T-helper 17 cell (primary cell): ENCODE measurements at regions not wholly inside any gene's neighbourhood (a gene's known extent, or its start where the extent isn't known, plus 50 kb on each side); places are given as distances from the start of the nearest gene placed in this dataset.

Experiments
- ATAC-seq: fragments of 150-1000 bp; cut with Tn5 transposase; 2 replicates; pipeline ENCODE4 v1.10.0; 2021; ENCODE audit warnings: mild to moderate bottlenecking, moderate library complexity
- DNase-seq, 3 donors: peaks; one replicate each; pipeline versions ENCODE4 v3.0.0 to v3.0.0-alpha.2; 2020 to 2021
- H3K9me3 ChIP-seq: one replicate; pipeline ENCODE4 v1.7.0; 2013; ENCODE audit warnings: low read length, mild to moderate bottlenecking; ENCODE audit not compliant: control insufficient read depth, poor library complexity, severe bottlenecking
- H3K27ac Mint-ChIP-seq: one replicate; pipeline ENCODE4 v1.8.0; 2022; ENCODE audit warnings: mild to moderate bottlenecking, moderate library complexity, mixed read lengths
- H3K27me3 Mint-ChIP-seq: one replicate; pipeline ENCODE4 v1.8.0; 2022; ENCODE audit warnings: mixed read lengths
- H3K36me3 Mint-ChIP-seq: one replicate; pipeline ENCODE4 v1.8.0; 2022; ENCODE audit warnings: low read depth, mixed read lengths
- H3K4me1 Mint-ChIP-seq: one replicate; pipeline ENCODE4 v1.8.0; 2022; ENCODE audit warnings: mild to moderate bottlenecking, mixed read lengths
- H3K4me3 Mint-ChIP-seq: one replicate; pipeline ENCODE4 v1.8.0; 2022; ENCODE audit warnings: mild to moderate bottlenecking, moderate library complexity, mixed read lengths

- DNase-seq (no peak), ATAC-seq (no peak)
- no peaks in the 10 kb centered on the region for H3K4me1 Mint-ChIP-seq
- H3K27ac Mint-ChIP-seq, result no peak overlapping the region
- no peaks in the 10 kb centered on the region for H3K36me3 Mint-ChIP-seq
- H3K4me3 Mint-ChIP-seq, result no peak overlapping the region
- H3K9me3 ChIP-seq, result no peaks in the 10 kb centered on the region
- H3K27me3 Mint-ChIP-seq, result peaks cover 5% of the 10 kb centered on the region
These were observed 535.0 kb downstream of the AJAP1 start for GRCh38 chr1:5189384-5189783.

- H3K4me1 Mint-ChIP-seq, result no peaks in the 10 kb centered on the region
- DNase-seq (no peak), ATAC-seq (no peak)
- H3K27ac Mint-ChIP-seq, result no peak overlapping the region
- H3K27me3 Mint-ChIP-seq, result peaks cover 34% of the 10 kb centered on the region
- H3K9me3 ChIP-seq, result no peaks in the 10 kb centered on the region
- peaks cover 2% of the 10 kb centered on the region for H3K36me3 Mint-ChIP-seq
- no peak overlapping the region for H3K4me3 Mint-ChIP-seq
These were observed 511.4 kb downstream of the AJAP1 start for GRCh38 chr1:5165762-5166161.

GRCh38 chr1:5164158-5164557 is 509.7 kb downstream of the AJAP1 start:
- Mint-ChIP-seq H3K27me3 (peaks cover 34% of the 10 kb centered on the region), H3K4me3 (no peak overlapping the region), H3K4me1 (no peaks in the 10 kb centered on the region), H3K27ac (no peak overlapping the region), H3K36me3 (peaks cover 2% of the 10 kb centered on the region)
- DNase-seq, result no peak
- H3K9me3 ChIP-seq, result no peaks in the 10 kb centered on the region
- ATAC-seq, result no peak

GRCh38 chr1:5161372-5161771 is 507.0 kb downstream of the AJAP1 start:
- Mint-ChIP-seq H3K4me3 (no peak overlapping the region), H3K27me3 (peaks cover 27% of the 10 kb centered on the region), H3K27ac (no peak overlapping the region)

GRCh38 chr1:5157175-5157574 is 502.8 kb downstream of the AJAP1 start:
- Mint-ChIP-seq H3K36me3 (no peaks in the 10 kb centered on the region), H3K27me3 (peaks cover 4% of the 10 kb centered on the region), H3K27ac (no peak overlapping the region), H3K4me3 (no peak overlapping the region), H3K4me1 (no peaks in the 10 kb centered on the region)
- no peak for DNase-seq
- ATAC-seq, result no peak
- no peaks in the 10 kb centered on the region for H3K9me3 ChIP-seq

More at GRCh38 chr1:5161372-5161771, 507.0 kb downstream of the AJAP1 start:
- H3K36me3 Mint-ChIP-seq, result peaks cover 2% of the 10 kb centered on the region
- DNase-seq, result no peak
- H3K4me1 Mint-ChIP-seq, result no peaks in the 10 kb centered on the region
- no peaks in the 10 kb centered on the region for H3K9me3 ChIP-seq
- ATAC-seq, result no peak

- peaks cover 4% of the 10 kb centered on the region for H3K27me3 Mint-ChIP-seq
- DNase-seq (no peak), ATAC-seq (no peak)
- no peaks in the 10 kb centered on the region for H3K36me3 Mint-ChIP-seq
- no peaks in the 10 kb centered on the region for H3K9me3 ChIP-seq
- no peak overlapping the region for H3K27ac Mint-ChIP-seq
- H3K4me1 Mint-ChIP-seq, result no peaks in the 10 kb centered on the region
- H3K4me3 Mint-ChIP-seq, result no peak overlapping the region
These were observed 502.2 kb downstream of the AJAP1 start for GRCh38 chr1:5156416-5157120.

- no peak overlapping the region for H3K27ac Mint-ChIP-seq
- H3K27me3 Mint-ChIP-seq, result peaks cover 19% of the 10 kb centered on the region
- H3K36me3 Mint-ChIP-seq, result no peaks in the 10 kb centered on the region
- ATAC-seq (no peak), DNase-seq (no peak)
- H3K4me3 Mint-ChIP-seq, result no peak overlapping the region
- H3K4me1 Mint-ChIP-seq, result no peaks in the 10 kb centered on the region
- no peaks in the 10 kb centered on the region for H3K9me3 ChIP-seq
These were observed 497.1 kb downstream of the AJAP1 start for GRCh38 chr1:5151511-5151910.

GRCh38 chr1:5150191-5150590 is 495.8 kb downstream of the AJAP1 start:
- no peaks in the 10 kb centered on the region for H3K36me3 Mint-ChIP-seq
- no peak overlapping the region for H3K4me3 Mint-ChIP-seq
- H3K27me3 Mint-ChIP-seq, result peaks cover 29% of the 10 kb centered on the region
- H3K27ac Mint-ChIP-seq, result no peak overlapping the region
- ATAC-seq (no peak), DNase-seq (no peak)
- no peaks in the 10 kb centered on the region for H3K9me3 ChIP-seq
- no peaks in the 10 kb centered on the region for H3K4me1 Mint-ChIP-seq

- H3K36me3 Mint-ChIP-seq, result no peaks in the 10 kb centered on the region
- DNase-seq (no peak), ATAC-seq (no peak)
- H3K9me3 ChIP-seq, result no peaks in the 10 kb centered on the region
- no peak overlapping the region for H3K4me3 Mint-ChIP-seq
- peaks cover 44% of the 10 kb centered on the region for H3K27me3 Mint-ChIP-seq
- H3K27ac Mint-ChIP-seq, result no peak overlapping the region
- H3K4me1 Mint-ChIP-seq, result no peaks in the 10 kb centered on the region
These were observed 493.4 kb downstream of the AJAP1 start for GRCh38 chr1:5147806-5148205.

GRCh38 chr1:5142389-5142788 is 488.0 kb downstream of the AJAP1 start:
- no peak for ATAC-seq
- no peak for DNase-seq
- H3K27ac Mint-ChIP-seq, result no peak overlapping the region

GRCh38 chr1:5141750-5142149 is 487.3 kb downstream of the AJAP1 start:
- H3K27ac Mint-ChIP-seq, result no peak overlapping the region
- H3K27me3 Mint-ChIP-seq, result peaks cover 33% of the 10 kb centered on the region
- no peaks in the 10 kb centered on the region for H3K4me1 Mint-ChIP-seq
- H3K4me3 Mint-ChIP-seq, result no peak overlapping the region
- H3K36me3 Mint-ChIP-seq, result no peaks in the 10 kb centered on the region
- ATAC-seq (no peak), DNase-seq (no peak)
- H3K9me3 ChIP-seq, result no peaks in the 10 kb centered on the region

More at GRCh38 chr1:5142389-5142788, 488.0 kb downstream of the AJAP1 start:
- no peaks in the 10 kb centered on the region for H3K4me1 Mint-ChIP-seq
- H3K27me3 Mint-ChIP-seq, result peaks cover 39% of the 10 kb centered on the region
- no peaks in the 10 kb centered on the region for H3K36me3 Mint-ChIP-seq
- no peaks in the 10 kb centered on the region for H3K9me3 ChIP-seq
- H3K4me3 Mint-ChIP-seq, result no peak overlapping the region

- Mint-ChIP-seq H3K27me3 (peaks cover 27% of the 10 kb centered on the region), H3K4me1 (no peaks in the 10 kb centered on the region), H3K4me3 (no peak overlapping the region), H3K27ac (no peak overlapping the region), H3K36me3 (no peaks in the 10 kb centered on the region)
- DNase-seq (no peak), ATAC-seq (no peak)
- no peaks in the 10 kb centered on the region for H3K9me3 ChIP-seq
These were observed 486.6 kb downstream of the AJAP1 start for GRCh38 chr1:5140962-5141361.

- no peak overlapping the region for H3K27ac Mint-ChIP-seq
- no peak overlapping the region for H3K4me3 Mint-ChIP-seq
- no peaks in the 10 kb centered on the region for H3K36me3 Mint-ChIP-seq
- peaks cover 29% of the 10 kb centered on the region for H3K27me3 Mint-ChIP-seq
- ATAC-seq (no peak), DNase-seq (no peak)
- no peaks in the 10 kb centered on the region for H3K4me1 Mint-ChIP-seq
- no peaks in the 10 kb centered on the region for H3K9me3 ChIP-seq
These were observed 485.7 kb downstream of the AJAP1 start for GRCh38 chr1:5140136-5140535.

GRCh38 chr1:5129746-5130355 is 475.4 kb downstream of the AJAP1 start:
- no peak overlapping the region for H3K4me3 Mint-ChIP-seq
- no peak overlapping the region for H3K27ac Mint-ChIP-seq
- no peak for DNase-seq

More at GRCh38 chr1:5129746-5130355, 475.4 kb downstream of the AJAP1 start:
- peaks cover 3% of the 10 kb centered on the region for H3K4me1 Mint-ChIP-seq
- no peaks in the 10 kb centered on the region for H3K36me3 Mint-ChIP-seq
- H3K27me3 Mint-ChIP-seq, result peaks cover 5% of the 10 kb centered on the region
- no peaks in the 10 kb centered on the region for H3K9me3 ChIP-seq
- no peak for ATAC-seq
